Islet of Langerhans (tissue), 1 donor: ENCODE measurements at regions not wholly inside any gene's neighbourhood (a gene's known extent, or its start where the extent isn't known, plus 50 kb on each side); places are given as distances from the start of the nearest gene placed in this dataset.
"Not testable (repeated sequence)": the region's sequence is repeated elsewhere in the genome, so short reads cannot be mapped to it uniquely, and the experiment has no call there.

ENCODE experiments used
- FAIRE-seq: peaks from one replicate; lab custom pipeline; 2011; peaks lifted over from hg19 to GRCh38; lab: Jason Lieb, UNC

GRCh38 chr7:69412331-69413146 lies 185.7 kb upstream of the AUTS2 start:
- FAIRE-seq, result no peak

GRCh38 chr7:69414555-69414954 lies 183.7 kb upstream of the AUTS2 start:
- FAIRE-seq, result no peak

GRCh38 chr7:69418869-69419670 lies 179.2 kb upstream of the AUTS2 start:
- FAIRE-seq, result no peak

DNA sequence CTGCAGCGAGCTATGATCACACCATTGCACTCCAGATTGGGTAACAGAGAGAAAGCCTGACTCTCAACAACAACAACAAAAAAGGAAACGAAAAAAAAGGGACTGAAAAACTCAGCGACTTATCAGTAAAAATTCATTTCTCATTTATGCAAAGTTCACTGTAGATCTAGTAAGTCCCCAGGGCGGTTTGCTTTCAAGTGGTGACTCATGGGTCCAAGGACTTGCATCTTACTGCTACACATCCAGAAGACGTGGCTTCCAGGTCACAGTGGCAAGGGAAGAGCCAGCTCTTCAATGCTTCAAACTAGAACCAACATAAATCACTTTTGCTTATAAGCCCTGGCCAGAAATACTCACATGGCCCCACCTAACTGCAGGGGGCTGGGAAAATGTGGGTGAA lies 178.3 kb upstream of the AUTS2 start:
- no peak for FAIRE-seq

GRCh38 chr7:69422574-69422985 lies 175.7 kb upstream of the AUTS2 start:
- FAIRE-seq, result no peak

- FAIRE-seq, result no peak
Measured at GRCh38 chr7:69426705-69427104, 171.6 kb upstream of the AUTS2 start.

GRCh38 chr7:69428089-69428488 lies 170.2 kb upstream of the AUTS2 start:
- FAIRE-seq, result no peak

- FAIRE-seq, result no peak
Measured at GRCh38 chr7:69429911-69430383, 168.3 kb upstream of the AUTS2 start.

GRCh38 chr7:69430384-69431021 lies 167.8 kb upstream of the AUTS2 start:
- FAIRE-seq, result no peak

- no peak for FAIRE-seq
Measured at GRCh38 chr7:69431626-69432025, 166.6 kb upstream of the AUTS2 start.

DNA sequence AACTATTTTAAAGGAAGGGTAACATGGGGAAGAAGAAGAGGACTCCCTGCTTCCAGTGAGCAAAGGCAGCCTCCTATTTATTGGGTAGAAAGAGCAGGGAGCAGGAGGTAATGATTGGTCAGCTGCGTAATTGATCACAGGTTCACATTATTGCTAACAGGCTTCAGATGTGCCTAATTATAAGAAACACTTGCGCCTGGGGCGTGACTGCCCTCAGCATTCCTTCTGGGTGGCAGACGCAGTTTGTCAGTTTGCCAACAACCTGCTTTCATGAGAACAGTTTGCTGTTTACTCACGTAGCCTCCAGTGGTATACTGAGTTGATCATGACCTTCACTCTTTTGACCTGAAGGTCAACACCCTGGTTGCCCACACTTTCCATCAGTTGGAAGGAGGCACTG lies 166.0 kb upstream of the AUTS2 start:
- FAIRE-seq, result not testable (repeated sequence)

DNA sequence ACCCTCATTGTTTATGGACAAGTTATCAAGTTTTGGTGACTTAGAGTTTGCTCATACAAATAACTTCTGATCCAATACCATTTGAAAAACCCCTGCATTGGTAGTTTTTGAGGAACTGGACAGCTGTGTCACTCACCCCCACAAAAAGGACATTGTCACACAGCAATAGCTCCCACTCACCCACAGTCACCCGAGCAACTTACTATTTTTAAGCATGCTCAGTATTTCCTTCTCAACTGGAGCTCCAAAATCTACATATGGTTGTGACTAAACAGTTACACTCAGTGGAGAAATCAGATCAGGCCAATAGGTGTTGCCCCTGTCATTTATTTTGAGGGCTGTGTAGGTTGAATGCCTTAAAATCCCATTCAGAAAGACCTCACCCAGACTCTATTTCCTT lies 165.2 kb upstream of the AUTS2 start:
- FAIRE-seq, result no peak

GRCh38 chr7:69434398-69434815 lies 163.9 kb upstream of the AUTS2 start:
- FAIRE-seq, result no peak

DNA sequence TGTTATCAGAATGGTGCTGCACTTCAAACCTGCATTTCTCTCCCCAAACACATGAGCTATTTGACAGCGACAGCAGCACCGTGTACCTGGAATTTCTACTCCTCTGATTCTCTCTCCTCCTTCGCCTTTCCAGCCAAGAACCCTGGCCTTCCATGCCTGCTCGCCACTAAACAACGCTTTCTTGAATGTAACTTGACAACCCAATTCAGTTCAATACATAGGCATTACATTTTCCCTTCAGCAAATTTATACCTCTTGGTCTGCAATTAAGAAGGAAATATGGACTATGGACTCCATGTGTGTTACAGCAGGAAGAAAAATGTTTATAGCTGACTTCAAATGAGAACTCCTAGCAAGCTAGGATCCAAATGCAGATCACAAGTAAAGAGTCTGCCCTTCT lies 162.6 kb upstream of the AUTS2 start:
- FAIRE-seq, result no peak

DNA sequence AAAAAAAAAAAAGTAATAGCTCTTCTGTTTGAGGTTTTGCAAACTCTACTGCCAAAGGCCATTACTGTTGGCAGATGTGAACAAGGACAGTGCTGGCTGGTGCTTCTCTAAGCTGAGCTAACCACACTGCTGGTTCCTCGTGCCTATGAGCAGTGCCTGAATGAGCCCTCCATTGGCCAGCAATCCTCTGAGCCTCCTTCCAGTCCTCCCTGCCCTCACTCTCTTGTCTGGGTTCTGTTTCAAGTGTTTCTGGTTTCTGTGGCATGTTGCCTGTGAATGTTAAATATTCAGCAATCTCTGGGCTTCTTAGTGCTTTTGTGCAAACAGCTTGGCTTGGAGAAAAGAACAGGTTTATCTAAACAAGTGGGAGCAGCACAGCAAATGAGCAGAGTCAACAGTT lies 161.3 kb upstream of the AUTS2 start:
- no peak for FAIRE-seq

- FAIRE-seq, result no peak
Measured at GRCh38 chr7:69438584-69439412, 159.5 kb upstream of the AUTS2 start.

DNA sequence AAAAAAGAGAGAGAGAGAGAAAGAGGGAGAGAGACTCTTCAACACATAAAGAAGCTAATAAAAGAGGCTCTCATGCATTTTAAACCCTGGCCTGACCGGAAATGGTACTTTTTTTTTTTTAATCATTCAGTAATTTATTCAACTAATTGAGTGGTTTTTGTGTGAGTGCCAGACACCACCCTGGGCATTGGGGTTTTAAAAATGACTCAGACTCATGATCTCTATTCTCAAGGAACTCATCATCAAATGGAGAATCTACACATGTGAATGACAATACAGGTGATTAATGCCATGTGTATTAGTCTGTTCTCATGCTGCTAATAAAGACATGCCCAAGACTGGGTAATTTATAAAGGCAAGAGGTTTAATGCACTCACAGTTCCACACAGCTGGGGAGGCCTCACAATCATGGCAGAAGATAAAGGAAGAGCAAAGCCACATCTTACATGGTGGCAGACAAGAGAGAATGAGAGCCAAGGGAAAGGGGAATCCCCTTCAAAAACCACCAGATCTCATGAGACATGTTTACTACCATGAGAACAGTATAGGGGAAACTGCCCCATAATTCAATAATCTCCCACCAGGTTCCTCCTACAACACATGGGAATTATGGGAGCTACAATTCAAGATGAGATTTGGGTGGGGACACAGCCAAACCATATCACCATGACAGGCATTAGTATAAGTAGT lies 158.5 kb upstream of the AUTS2 start:
- no peak for FAIRE-seq

DNA sequence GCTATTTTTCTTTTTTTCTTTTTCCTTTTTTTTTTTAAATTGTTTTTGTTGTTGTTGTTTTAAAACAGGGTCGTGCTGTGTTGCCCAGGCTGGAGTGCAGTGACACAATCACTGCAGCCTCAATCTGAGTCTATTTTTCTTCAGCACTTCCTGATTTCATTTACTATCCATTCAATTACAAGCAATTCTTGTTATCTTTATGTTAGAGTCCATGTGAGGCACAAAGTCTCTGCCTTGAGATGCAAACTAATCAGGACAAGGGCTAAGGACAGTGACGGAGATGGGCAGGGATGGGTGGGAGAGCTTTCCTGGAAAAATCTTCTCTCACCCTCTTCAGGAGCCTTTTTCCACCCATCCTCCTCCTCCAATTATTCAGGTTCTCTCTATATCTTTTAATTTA lies 157.3 kb upstream of the AUTS2 start:
- FAIRE-seq, result no peak

DNA sequence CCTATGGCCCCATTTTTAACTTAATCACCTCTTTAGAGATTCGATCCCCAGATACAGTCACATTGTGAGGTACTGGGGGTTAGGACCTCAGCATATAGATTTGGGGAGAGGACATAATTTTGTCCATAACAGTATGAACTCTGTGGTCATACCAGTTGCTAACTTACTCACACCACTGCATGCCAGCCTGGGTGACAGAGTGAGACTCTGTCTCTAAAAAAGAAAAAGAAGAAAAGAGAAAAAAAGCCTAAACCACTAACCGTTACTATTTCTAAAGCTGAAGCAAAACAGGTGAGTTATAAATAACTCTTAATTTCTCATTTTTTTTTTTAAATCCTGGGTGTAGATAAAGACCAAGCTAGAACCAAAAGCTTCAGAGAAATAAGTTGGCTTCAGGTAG lies 155.1 kb upstream of the AUTS2 start:
- no peak for FAIRE-seq

DNA sequence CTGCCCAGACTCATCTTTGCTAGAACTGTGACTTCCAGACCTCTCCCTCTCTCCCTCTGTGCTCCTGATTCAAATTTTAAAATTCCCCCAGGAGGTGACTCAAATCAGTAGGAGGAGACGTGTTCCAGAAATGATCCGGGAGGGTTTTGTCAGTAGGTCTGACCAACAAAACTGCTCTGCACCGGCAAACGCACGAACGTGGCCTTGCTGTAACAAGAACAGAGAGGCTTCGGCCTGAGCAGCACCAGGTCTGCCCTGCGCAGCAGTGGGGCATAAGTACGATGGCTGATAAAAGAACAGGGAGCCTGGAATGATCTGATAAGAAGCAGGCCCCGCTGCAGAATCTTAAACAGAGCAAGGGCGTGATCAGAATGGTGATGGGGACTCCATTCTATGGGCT lies 152.7 kb upstream of the AUTS2 start:
- no peak for FAIRE-seq

GRCh38 chr7:69446213-69446612 lies 152.1 kb upstream of the AUTS2 start:
- not testable (repeated sequence) for FAIRE-seq
